ENCODE measurements at regions not wholly inside any gene's neighbourhood (a gene's known extent, or its start where the extent isn't known, plus 50 kb on each side); places are given as distances from the start of the nearest gene placed in this dataset.

GRCh38 chr14:43362586-43362985 is 1144.5 kb downstream of the FSCB start:
- TF ChIP-seq CTCF (IDR thresholded peaks at IDR 0.05) (no peak), POLR2A (IDR thresholded peaks at IDR 0.05) (no peak)

All from lower leg skin (tissue), 3 donors.